GM10248 (cell line): ENCODE measurements at regions not wholly inside any gene's neighbourhood (a gene's known extent, or its start where the extent isn't known, plus 50 kb on each side); places are given as distances from the start of the nearest gene placed in this dataset.

Source experiments
- CTCF ChIA-PET: fragments of 300-600 bp; sonication (Branson Sonifier 250); formaldehyde crosslinking; extraction: SDS; loops from one replicate; lab custom pipeline; 2021; ENCODE audit warnings: antibody characterized with exemption; lab: Yijun Ruan, JAX
- POLR2A ChIA-PET: fragments of 350-650 bp; sonication (Branson Sonifier 250); formaldehyde crosslinking; extraction: SDS; loops from one replicate; lab custom pipeline; 2020; ENCODE audit warnings: antibody characterized with exemption; lab: Yijun Ruan, JAX
- DNase-seq: peaks from one replicate; pipeline ENCODE4 v3.0.0; 2012; ENCODE audit errors: extremely low spot score
- TF ChIP-seq, protein P1 (sequence below): IDR thresholded peaks from 2 replicates; pipeline ENCODE4 v1.5.1; 2012; ENCODE audit warnings: mild to moderate bottlenecking, low read depth; ENCODE audit errors: extremely low read depth, missing control alignments, control extremely low read depth

DNA sequence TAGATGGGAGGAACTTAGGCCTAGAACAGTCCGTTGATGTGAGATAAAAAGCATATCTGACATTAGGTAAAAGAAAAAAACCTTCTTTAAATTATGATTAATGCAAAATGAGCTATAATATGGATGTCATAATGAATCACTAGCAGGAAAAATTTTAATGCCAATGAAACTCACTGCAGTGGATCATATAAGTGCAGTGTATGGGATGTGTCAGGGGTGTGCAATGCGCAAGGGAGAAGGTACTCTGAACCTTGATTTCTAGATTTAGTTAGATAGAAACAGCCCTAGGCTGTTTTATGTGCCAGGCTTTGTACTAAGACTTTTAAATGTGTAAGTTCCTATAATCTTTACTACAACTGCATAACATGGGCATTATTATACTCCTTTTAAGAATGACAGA lies 50.4 kb upstream of the NXPH2 start:
- TF ChIP-seq, protein P1, sequence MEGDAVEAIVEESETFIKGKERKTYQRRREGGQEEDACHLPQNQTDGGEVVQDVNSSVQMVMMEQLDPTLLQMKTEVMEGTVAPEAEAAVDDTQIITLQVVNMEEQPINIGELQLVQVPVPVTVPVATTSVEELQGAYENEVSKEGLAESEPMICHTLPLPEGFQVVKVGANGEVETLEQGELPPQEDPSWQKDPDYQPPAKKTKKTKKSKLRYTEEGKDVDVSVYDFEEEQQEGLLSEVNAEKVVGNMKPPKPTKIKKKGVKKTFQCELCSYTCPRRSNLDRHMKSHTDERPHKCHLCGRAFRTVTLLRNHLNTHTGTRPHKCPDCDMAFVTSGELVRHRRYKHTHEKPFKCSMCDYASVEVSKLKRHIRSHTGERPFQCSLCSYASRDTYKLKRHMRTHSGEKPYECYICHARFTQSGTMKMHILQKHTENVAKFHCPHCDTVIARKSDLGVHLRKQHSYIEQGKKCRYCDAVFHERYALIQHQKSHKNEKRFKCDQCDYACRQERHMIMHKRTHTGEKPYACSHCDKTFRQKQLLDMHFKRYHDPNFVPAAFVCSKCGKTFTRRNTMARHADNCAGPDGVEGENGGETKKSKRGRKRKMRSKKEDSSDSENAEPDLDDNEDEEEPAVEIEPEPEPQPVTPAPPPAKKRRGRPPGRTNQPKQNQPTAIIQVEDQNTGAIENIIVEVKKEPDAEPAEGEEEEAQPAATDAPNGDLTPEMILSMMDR = no peak
- POLR2A ChIA-PET = no interaction called here
- no peak for DNase-seq
- CTCF ChIA-PET = interaction anchor here (6.6 kb wide), 1 partner anchor 920 kb away, joined by 65 read pairs; no protein-coding TSS in a partner anchor
